Stimulated activated naive CD4-positive, alpha-beta T cell treated with Interleukin-2 at 50 U/mL for 16 hours (primary cell): ENCODE measurements at regions not wholly inside any gene's neighbourhood (a gene's known extent, or its start where the extent isn't known, plus 50 kb on each side); places are given as distances from the start of the nearest gene placed in this dataset.

Source experiments
- DNase-seq: peaks from one replicate; lab custom pipeline; 2025; lab: John Stamatoyannopoulos, UW

- no peak for DNase-seq
Measured at GRCh38 chr18:54100920-54101470, 123.5 kb downstream of the MBD2 start.

DNA sequence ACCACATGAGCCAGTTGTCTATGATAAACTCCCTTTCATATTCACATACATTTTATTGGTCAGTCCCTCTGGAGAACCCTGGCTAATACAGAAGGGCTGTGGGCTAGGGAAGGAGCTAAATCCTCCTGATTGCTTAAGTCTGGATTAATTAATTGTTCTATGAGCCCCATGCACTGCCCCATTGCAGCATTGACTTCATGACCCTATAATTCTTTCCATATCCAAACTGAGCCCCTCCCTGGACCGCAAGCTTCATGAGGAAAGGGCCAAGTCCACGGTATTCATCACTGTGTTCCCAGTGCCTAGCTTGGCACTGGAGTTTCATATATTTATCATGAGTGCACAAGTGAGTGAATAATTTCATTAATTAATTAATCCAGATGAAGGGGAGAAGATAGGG lies 124.0 kb downstream of the MBD2 start:
- DNase-seq, result no peak

GRCh38 chr18:54094474-54094873 lies 130.0 kb downstream of the MBD2 start:
- no peak for DNase-seq

DNA sequence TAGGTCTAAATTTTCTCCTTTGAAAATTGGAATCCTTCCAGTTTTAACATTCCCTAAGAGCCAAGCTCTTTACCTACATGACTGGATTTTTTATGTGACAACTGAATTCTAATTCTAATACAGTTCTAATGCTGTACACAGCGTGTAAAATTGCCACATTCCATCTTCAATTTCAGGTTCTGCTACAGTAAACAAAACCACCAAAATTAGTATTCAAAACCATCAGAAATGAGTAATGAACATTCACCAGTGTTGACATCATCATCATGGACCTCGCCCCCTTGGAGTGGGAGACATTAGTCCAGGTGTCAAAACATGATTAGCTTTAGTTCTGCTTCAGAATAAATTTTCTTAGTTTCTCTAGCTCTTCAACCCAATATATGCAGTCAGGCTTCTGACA lies 133.6 kb downstream of the MBD2 start:
- no peak for DNase-seq

DNA sequence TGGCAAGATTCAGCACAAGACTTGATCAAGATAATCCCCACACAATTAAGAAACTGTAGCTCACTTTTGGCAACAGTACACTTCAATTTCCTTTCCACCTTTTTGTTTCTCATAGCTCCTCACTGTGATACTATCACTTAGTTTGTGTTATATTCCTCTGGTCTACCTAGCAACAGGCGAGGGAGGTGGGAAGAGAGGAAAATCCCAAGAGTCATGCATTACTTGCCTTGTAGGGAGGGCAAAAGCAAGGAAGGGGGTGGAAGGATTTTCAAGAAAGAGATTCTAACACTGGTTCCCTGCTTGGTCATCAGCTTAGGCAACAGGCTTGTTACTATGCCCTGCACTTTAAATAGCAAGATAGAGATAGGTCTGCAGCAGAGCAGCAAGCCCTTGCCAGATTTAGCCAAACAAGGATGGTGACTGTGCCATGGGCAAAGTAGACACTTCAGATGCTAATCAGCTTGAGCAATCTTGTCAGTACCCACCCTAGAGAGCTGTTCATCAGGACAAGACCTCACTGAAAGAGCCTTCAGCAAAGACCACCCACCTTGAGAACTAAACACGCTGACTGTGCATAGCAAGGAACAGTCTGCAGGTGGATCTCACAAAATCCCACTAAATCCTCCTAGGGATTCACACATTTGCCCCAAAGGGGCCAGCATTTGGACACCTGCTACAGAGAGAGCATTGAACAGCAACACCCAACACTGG lies 134.6 kb downstream of the MBD2 start:
- DNase-seq, result no peak

GRCh38 chr18:54086863-54087262 lies 137.6 kb downstream of the MBD2 start:
- no peak for DNase-seq

DNA sequence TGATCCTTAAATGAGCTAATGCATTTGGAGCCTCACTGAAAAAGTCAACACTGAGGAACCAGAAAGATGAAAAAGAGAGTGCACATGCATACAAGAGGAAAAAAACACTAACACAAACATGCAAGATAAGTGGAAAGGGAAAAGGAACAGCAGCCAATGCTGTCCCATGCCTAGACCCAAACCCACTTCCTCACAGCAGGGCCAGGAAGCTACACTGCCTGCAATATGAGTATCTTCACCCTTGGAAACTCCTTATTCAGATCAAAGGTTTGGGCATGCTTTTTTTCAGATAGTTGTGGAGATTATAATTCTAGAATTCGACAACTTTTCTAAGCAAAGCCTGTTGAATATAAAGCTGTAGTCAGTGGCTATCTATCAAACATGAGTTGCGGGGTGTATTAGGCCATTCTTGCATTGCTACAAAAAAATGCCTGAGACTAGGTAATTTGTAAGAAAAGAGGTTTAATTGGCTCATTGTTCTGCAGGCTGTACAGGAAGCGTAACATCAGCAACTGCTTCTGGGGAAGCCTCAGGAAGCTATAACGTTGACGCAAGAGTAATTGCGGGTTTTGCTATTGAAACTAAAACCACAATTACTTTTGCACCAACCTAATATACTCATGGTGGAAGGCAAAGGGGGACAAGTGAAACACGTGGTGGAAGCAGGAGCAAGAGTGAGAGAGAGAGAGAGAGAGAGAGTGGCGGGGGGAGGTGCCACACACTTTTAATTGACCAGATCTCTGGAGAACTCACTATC lies 138.2 kb downstream of the MBD2 start:
- no peak for DNase-seq

GRCh38 chr18:54080858-54081257 lies 143.6 kb downstream of the MBD2 start:
- no peak for DNase-seq

GRCh38 chr18:54076166-54076565 lies 148.3 kb downstream of the MBD2 start:
- DNase-seq, result no peak

- DNase-seq, result no peak
Measured at GRCh38 chr18:54075689-54076088, 148.8 kb downstream of the MBD2 start.

GRCh38 chr18:54069729-54070128 lies 154.7 kb downstream of the MBD2 start:
- DNase-seq, result no peak

DNA sequence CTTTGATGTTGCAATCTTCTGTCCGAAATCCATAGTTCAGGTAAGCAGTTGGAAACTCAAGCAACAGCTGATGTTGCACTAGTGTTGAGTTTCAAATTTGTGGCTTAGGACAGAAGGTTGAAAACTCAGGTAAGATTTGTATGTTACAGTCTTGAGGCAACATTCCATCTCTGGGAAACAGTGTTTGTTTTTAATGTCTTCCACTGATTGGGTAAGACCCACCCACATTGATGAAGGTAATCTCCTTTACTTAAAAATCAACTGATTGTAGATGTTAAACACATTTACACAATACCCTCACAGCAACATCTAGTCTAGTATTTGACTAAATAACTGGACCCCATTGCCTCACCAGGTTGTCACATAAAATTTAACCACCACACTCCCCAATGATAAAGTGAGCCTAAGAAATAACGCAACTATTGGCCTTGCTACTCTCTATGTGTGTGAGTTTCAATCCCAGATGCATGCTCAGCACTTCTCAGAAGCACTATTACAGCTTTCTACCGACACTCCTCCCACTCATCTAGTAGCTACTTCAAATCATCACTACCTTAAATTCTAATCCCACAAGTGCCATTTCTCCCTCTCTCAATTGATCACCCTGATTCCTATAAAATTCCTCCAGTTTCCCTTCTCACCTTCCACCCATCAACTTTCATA lies 164.0 kb downstream of the MBD2 start:
- no peak for DNase-seq

- DNase-seq, result no peak
Measured at GRCh38 chr18:54052732-54053429, 171.6 kb downstream of the MBD2 start.

- no peak for DNase-seq
Measured at GRCh38 chr18:54052259-54052658, 172.2 kb downstream of the MBD2 start.

- no peak for DNase-seq
Measured at GRCh38 chr18:54043484-54044251, 180.8 kb downstream of the MBD2 start.

DNA sequence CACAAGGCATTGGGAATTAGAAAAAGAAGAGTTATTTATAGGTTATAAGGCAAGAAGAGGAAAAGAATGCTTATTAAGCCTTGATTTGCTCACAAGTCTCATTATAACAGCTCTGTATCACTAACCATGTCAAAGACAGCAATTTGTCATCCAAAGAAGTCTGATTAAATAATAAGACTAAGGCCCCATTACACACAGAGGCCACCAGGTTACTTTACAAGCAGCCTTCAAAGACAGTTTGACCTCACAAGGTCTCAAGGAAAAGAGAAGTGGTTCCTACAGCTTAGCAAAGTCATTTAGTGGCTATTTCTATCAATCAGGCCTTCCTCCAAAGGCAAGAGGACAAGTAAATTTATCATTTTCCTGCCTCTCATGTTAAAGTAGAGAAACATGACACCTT lies 188.5 kb downstream of the MBD2 start:
- DNase-seq, result no peak

- no peak for DNase-seq
Measured at GRCh38 chr18:54033052-54033451, 191.4 kb downstream of the MBD2 start.

DNA sequence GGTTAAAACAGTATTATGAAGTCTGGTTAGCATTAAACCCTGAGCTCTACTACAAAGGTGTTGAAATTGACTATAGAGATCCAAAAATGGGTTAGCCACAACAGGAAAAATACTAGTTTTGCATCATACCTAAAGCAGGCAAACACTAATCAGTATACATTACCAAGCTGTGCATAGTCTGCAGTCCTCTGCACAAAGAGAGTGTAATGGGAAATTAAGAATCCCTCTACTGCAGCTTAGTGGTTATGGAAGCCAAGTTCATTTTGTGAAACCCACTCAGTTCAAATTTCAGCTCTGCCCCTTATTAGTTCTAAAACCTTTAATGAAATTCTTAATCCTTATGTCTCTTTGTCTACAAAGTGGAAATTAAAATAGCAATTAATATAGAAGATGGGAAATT lies 192.1 kb downstream of the MBD2 start:
- no peak for DNase-seq

- no peak for DNase-seq
Measured at GRCh38 chr18:54031243-54031642, 193.2 kb downstream of the MBD2 start.

DNA sequence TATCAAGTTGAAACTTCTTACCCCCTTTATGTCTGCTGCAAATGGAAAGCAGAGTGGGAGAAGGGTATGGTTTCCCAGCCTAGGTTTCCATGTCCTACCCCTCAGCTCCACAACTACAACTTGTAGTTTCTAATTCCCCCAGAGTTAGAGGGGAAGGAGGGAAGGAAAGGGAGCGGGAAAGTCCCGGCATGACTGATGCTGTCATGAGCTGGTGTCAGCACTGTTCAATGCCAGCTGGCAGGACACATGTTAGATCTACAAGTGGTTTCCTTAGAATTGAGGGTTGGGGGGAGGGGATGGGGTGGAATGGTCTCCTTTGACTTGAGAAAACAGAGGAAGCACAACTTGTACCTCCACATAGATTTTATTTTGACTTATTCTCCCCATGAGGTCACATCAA lies 194.0 kb downstream of the MBD2 start:
- DNase-seq, result no peak

DNA sequence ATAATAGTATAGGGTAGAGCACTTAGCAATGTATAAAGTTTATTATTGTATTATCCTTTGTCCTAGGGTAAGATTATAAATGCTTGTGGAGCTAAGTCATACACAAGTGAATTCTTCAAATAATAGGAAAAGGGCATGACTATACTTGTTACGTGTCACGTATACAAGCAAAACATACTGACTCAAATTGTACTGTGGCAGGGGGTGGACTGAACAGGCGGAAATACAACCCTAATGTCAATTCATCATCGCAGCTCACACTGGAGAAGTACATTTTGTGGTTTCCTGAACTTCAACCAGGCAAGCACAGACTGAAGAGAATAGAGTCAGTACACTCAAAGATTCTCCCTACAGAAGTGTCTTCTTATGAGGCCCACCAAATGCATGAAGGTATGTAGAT lies 201.0 kb downstream of the MBD2 start:
- DNase-seq, result no peak

DNA sequence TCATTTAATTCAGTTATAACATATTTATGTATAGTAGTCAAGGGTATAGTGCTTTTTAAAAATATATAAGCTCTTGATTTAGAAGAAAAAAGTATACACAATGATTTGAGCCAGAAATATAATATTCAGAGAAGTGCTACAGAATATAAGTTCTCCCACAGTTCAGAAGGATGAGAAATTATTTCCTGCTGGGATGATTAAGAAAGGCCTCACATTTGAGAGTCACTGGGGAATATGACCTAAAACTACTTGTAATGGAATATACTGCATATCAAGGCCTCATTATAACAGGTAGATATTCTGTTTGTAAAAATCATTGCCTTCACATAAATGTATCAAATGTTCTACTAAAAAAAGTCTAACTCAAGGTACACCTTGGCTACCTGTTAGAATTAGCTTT lies 203.5 kb downstream of the MBD2 start:
- no peak for DNase-seq
